ENCODE measurements at regions not wholly inside any gene's neighbourhood (a gene's known extent, or its start where the extent isn't known, plus 50 kb on each side); places are given as distances from the start of the nearest gene placed in this dataset.

DNA sequence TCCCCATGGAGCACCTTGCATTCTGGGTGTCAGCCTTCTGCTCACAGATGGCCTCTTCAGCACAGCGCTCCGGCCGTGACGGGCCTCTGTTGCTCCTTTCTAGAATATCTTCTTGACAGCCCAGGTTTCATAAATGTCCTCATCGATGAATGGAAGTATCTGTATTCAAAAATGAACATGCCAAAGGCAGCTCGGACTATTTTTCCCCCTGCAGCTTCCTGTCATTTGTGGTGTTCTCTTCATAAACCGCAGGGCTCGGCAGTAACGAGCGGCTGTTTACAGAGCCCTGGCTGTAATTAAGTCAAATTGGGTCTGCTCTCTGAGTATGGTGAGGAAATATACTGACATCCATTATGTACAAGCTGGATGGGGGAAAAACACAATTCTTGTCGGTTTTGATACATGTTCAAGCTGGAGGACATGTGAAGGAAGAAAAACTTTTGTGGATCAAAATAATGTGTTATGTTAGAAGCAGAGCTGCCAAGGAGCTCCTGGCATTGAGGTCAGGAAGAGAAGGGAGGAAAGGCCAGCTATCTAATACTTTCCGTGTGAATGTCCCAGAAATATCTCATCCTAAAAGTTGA is 154.1 kb upstream of the CD180 start:
- peak; percentile 26 for DNase-seq

DNA sequence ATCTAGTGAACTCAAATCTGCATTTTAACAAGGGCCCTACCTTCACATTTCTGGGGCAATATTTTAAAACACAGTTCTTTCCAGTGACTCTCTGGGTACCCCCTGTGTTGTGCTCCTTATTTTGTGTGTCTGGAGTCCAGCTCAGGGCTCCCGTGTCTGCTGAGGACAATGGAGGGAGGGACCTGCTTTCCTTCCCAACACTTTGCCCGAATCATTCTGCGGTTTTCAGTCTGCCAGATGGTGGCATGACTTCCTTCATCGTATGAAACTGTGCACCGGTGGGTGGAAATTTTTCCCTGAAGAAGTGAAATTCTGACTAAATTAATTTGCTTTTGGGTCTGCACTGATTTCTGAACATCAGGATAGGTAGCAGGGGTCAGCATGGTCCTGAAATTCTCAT is 153.6 kb upstream of the CD180 start:
- DNase-seq, result no peak

DNA sequence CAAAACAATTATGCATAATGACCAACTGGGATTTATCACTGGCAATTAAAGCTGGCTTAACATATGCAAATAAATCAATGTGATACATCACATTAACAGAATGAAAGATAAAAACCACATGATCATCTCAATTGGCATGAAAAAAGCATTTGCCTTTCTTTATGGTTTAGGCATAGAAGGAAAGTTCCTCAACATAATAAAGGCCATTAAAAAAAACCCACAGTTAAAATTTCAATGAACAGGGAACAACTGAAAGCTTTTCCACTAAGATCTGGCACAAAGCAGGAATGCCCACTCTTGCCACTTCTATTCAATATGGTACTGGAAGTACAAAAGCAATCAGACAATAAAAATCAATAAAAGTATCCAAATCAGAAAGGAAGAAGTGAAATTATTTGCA is 151.2 kb upstream of the CD180 start:
- DNase-seq, result no peak

DNA sequence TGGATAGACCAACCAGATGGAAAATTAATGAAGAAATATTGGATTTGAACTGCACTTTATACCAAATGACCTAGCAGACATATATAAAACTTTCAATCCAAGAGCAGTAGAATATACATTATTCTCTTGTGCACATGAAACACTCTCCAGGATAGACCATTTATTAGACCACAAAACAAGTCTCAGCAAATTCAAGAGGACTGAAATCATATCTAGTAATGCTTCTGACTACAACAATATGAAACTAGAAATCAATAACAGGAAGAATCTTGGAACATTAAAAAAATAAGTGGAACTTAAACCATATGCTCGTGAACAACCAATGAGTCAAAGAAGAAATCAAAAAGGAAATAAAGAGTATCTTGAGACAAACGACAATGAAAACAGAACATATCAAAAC is 150.0 kb upstream of the CD180 start:
- no peak for DNase-seq

DNA sequence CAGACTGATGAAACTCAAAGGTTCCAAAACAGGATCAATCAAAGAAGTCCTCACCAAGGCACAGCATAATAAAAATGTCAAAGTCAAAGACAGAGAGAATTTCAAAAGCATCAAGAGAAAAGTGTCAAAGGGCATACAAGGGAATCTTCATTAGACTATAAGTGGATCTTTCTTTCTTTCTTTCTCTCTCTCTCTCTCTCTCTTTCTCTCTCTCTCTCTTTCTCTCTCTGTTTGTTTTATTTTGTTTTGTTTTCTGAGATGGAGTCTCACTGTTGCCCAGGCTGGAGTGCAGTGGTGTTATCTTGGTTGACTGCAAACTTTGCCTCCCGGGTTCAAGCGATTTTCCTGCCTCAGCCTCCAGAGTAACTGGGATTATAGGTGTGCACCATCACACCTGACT is 148.3 kb upstream of the CD180 start:
- no peak for DNase-seq

DNA sequence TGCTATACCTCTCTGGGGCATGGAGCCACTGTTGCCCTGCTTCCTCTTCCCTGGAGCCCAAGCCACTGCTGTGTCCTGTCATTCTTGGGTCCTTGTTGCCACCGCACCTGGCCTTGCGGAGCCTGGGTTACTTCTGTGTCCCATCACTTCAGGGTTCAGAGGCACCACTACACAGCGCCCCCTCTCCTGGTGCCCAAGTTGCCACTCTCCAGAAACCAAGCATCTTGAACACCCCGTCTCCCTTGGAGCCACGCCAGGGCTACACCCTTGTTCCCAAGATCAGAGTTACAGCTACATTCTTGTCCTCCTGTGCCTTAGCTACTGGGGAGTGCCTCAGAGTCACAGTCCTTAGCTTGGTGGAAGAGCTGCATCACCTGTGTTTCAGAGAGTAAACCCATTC is 147.2 kb upstream of the CD180 start:
- no peak for DNase-seq

DNA sequence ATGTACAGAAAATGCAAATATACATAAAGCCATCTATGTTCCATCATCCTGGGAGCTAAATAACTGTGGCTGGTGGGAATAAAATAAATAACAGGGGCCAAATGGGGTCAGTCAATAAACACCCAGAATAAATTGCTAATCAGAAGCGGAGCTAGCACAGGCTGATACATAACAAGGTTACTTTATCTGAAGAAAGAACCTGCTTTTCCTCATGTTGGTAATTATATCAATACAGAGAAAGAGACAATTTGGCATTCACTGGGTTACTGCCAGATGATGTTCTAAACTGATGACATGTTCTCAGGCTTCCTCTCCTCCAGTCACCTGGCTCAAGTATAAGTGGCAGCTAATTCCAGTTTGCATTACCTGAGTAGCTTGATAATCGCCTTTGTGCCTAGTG is 144.9 kb upstream of the CD180 start:
- no peak for DNase-seq

DNA sequence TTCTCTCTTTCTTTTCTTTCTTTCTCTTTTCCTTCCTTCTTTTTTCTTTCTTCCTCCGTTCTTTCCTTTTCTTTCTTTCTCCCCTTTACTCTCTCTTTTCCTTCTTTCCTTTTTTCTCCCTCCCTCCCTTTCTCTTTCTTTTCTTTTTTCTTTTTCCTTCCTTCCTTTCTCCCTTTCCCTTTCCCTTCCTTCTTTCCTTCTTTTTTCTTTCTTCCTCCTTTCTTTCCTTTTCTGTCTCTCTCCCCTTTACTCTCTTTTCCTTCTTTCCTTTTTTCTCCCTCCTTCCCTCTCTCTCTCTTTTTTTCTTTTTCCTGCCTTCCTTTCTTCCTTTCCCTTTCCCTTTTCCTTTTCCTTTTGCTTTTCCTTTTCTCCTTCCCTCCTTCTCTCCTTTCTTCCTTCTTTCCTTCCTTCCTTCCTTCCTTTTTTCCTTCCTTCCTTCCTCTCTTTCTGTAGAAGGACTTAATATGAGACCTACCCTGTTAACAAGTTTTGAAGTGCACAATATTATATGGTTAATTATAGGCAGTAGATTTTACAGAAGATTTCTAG is 142.7 kb upstream of the CD180 start:
- no peak for DNase-seq

DNA sequence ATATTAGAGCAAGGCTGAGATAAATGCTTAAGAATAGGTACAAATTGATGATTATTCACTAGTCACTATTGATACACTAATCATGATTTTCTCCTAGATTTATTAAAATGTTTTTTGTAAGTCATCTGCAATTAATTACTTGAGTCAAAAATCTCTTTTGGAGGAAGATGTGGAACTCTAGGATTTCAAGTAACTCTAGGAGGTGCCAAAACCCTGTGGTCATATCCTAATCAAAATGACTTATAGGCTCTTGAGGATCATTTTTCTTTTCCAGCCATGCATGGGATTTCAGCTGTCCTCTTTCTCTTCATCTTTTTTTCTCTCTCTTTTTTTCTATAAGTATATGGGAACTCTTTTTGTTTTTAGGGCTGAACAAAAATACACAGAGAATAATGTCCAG is 141.8 kb upstream of the CD180 start:
- no peak for DNase-seq

DNA sequence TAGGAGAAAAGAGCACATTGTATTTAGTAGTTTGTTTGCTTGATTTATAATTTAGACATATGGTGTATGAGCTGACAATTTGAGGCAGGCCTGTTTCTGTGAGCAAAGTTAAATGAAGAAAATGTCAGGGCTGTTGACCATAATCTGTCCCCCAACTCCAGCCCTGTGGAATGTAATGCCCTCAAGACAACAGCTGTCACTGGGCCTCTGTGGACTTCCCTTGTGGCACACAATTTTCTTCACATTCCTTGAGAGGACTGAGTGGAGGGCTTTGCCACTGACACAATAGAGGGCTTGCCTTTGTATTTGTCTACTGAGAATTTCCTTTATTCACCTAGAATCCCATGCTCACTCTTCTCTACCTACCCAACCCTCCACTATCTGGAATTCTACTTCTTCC is 141.2 kb upstream of the CD180 start:
- DNase-seq, result no peak

DNA sequence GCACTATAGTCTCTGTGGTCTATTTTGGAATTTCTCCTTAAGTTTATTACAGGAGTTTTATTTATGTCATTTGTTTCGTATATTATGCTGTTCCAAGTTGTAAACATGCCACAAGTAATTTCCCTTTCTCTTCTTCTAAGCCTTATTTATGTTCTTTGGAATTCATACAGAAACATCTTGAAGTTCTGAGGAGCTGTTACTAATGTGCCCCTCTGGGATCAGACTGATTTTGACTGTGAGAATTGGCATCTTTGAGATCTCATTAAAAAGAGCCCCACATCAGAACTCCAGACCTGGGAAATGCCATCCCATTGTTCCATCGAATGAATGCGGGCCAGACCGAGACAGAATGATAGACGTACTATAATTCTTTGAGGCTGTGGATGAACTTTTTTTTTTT is 138.8 kb upstream of the CD180 start:
- DNase-seq, result no peak

DNA sequence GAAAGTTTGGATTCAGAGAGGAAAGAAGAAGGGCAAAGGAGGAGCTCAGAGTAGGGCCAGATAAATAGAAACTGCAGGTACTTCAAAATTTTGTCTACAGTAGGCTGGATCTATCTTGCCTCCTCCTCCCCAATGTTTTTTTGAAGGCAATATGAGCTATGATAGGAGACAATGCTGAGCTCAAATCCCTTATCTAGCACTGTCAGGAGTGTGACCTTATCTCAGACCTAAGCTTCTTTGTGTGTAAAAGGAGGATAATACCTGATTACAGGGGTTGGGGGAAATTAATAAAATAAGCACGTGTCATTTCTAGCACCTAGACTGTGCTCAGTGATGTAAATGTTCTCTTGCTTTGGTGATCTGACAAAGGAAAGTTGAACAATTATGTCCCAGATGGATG is 137.8 kb upstream of the CD180 start:
- DNase-seq, result no peak

DNA sequence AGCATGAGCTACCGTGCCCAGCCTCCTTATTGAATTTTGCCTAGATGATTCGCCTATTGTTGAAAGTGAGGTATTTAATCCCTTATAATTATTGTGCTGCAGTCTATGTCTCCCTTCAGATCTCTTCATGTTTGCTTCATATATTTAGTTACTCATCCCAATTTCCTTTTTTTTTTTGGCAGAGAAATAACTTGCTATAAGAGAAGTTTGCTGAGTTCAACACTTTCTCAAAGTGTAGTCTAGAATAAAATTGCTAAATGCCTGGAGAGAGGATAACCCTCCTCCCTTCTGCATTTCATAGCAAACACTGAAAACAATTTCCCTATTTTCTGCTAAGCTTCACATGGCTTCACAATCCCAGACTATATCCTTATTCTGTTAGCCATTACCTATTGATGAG is 136.6 kb upstream of the CD180 start:
- no peak for DNase-seq

DNA sequence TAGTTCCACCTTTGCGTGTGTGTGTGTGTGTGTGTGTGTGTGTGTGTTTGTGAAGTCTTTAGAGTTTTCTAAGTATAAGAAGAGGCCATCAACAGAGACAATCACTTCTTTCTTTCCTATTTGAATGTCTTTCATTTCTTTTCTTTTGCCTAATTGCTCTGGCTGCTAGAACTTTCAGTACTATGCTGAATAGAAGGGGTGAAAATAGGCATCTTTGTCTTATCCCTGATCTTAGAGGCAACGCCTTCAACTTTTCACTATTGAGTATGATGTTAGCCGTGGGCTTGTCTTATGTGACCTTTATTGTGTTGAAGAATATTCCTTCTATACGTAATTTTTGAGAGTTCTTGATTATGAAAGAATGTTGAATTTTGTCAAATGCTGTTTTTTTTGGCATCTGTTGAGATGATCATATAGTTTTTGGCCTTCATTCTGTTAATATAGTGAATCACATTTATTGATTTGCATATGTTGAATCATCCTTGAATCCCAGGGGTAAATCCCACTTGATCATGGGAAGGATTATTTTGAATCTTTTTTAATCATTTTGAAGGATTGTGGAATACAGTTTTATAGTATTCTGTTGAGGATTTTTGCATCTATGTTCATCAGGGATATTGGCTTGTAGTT is 134.8 kb upstream of the CD180 start:
- DNase-seq, result no peak

DNA sequence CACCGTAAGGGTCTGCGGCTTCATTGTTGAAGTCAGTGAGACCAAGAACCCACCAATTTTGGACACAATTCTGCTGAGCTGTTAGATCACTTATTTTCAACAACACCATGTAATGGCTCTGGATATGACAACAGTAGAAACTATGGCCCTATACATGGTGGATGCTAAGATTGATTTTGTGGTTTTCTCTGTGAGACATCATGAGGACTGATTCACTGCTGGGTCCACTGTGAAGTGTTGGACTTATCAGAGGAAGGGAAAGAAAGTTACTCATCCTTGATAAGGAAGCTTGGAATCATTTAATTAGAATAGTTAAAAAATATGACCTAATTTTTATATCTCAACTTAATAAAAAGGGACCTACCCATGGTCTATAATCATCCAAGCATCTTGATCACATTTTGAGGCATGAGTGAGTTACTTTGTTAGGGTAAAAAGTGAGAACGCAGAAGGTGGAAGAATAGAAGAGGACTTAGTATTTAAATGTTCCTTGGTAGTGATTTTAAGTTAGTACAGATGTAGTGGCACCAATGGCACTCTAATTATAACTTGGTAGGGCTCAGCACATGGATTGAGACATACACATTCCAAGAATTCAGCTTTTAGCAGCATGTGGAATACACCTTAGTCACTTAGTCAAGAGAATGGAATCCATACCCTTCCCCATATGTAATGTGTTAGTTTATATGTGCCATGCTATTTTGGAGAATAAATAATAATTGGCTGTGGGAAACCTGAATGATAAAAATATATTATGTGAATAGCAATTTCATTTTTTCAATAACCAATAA is 123.5 kb upstream of the CD180 start:
- DNase-seq, result no peak

DNA sequence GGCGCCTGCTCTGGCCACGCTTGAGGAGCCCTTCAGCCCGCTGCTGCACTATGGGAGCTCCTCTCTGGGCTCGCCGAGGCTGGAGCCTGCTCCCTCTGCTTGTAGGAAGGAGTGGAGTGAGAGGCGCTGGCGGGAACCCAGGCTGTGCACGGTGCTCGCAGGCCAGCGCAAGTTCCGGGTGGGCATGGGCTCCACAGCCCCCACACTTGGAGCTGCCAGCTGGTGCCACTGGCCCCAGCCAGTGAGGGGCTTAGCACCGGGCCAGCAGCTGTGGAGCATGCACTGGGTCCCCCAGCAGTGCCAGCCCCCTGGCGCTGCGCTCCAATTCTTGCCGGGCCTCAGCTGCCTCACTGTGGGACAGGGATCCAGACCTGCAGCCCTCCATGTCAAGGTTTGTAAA is 122.1 kb upstream of the CD180 start:
- DNase-seq, result no peak

DNA sequence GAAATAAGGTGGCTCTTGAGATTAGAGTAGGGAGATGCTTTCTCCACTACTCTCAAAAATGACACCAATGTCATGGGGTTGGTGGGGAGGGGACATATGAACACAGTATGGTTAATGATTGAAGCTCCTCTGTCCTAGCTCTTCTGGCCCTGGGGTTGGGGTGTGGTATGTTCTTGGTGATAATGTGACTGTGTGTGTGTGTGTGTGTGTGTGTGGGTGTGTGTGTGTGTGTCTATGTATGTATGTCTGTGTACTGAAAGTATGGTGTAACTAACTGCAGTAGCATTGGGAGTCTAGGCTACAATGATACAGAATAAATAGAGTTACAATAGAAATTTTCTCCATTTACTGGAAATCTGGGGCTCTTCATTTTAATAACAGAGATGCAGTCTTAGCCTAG is 121.0 kb upstream of the CD180 start:
- no peak for DNase-seq

DNA sequence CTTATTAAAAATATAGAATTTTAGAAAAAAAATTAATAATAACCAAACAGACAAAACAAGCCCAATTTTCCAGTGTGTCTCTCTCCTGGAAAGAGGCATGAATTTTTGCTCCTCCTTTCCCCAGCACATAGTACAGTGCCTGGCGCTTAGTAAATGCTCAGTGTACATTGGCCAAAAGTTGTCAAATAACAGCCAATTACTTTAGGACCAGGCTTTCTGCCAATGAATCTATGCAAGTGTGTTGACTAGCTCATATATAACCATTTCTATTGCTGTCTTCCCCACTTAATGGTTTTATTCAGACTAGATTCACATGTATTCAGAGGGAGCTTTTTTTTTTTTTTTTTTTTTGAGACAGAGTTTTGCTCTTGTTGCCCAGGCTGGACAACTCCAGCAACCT is 120.1 kb upstream of the CD180 start:
- DNase-seq, result no peak

DNA sequence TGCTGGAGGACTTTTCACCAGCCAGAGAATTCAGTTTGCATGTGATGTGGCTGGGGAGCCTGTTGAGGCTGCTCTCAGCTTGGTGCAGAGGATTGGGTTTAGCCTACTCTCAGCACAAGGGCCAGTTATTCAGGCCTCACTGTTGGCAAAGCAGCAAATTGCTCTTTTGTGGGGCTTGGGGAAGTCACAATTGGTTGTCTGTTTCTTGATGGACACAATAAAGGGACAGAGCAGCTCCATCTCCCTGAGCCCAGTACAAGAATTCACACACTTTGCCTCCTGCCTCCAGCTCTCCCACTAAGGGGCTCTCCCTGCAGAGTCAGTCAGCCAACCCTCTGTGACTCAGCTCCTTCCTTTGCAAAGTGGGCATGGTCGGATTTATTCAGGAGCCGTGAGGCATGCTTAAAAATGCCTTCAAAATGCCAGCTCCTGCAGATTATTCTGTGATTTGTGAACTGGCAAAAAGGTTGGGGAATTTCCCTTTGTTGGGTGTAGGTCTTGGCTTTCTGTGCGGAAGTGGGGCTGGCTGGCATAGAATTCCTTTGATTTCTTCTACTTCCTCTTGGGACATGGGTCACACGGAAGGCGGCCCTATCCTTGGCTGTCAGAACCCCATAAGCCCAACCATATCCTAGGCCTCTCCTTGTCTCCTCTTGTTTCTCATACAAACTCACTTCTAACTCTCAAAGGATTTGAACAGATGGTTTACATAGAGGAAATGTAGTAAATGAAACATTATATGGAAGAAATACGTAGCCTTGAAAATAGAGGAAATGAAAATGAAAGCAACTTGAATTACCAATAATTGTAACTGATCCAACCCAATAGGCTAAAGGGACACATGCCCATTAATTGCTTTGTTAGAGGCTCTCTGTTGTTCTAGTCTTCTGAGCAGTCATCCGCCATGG is 118.7 kb upstream of the CD180 start:
- no peak for DNase-seq

DNA sequence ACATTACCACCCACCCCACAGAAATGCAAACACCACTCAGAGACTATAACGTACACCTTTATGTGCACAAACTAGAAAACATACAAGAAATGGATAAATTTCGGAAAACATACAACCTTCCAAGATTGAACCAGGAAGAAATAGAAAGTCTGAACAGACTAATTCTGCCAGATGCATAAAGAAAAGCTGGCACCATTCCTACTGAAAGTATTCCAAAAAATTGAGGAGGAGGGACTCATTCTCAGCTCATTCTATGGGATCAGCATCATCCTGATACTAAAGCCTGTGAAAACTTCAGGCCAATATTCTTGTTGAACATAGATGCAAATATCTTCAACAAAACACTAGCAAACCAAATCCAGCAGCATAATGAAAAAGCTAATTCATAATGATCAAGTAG is 115.1 kb upstream of the CD180 start:
- no peak for DNase-seq

DNA sequence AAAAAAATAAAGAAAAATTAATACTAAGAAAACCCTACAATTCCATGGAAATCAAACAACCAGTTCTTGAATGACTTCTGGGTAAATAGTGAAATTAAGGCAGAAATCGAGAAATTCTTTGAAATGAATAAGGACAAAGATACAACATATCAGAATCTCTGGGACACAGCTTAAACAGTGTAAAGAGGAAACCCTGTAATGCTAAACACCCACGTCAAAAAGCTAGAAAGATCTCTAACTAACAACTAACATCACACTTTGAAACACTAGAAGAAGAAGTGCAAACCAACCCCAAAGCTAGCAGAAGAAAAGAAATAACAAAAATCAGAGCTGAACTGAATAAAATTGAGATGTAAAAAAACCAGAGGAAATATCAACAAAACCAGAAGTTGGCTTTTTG is 114.6 kb upstream of the CD180 start:
- DNase-seq, result no peak

DNA sequence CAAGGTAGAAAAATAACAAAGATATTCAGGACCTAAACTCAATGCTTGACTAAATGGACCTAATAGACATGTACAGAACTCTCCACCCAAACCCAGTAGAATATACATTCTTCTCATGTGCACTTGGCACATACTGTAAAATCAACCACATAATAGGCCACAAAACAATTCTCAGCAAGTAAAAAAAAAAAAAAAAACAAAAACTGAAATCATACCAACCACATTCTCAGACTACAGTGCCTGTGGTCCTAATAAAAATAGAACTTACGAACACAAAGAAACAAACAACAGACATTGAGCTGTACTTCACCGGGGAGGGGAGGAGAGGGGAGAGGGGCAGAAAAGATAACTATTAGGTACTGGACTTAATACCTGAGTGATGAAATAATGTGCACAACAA is 114.1 kb upstream of the CD180 start:
- no peak for DNase-seq

DNA sequence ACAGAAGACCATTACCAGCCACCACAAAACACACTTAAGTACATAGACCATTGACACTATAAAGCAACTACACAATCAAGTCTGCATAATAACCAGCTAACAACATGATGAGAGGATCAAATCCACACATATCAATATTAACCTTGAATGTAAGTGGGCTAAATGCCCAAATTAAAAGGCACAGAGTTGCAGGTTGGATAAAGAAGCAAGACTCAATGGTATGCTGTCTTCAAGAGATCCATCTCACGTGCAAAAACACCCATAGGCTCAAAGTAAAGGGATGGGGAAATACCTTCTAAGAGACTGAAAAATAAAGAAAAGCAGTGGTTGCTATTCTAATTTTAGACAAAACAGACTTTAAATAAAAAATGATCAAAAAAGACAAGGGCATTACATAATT is 113.6 kb upstream of the CD180 start:
- DNase-seq, result no peak

All from CD4-positive, alpha-beta T cell treated with Interleukin-12 subunit alpha and Interleukin-12 subunit beta, for 1 hour (primary cell).